Lower leg skin (tissue), 4 donors: ENCODE measurements at regions not wholly inside any gene's neighbourhood (a gene's known extent, or its start where the extent isn't known, plus 50 kb on each side); places are given as distances from the start of the nearest gene placed in this dataset.

Experiments used
- DNase-seq, 2 donors: peaks; one replicate each; pipeline ENCODE4 v3.0.0-alpha.2; 2019; ENCODE audit warnings: low spot score in 2 of 2
- H3K4me3 ChIP-seq: fragments of 200-600 bp; sonication (generic); 2 replicates; pipeline ENCODE4 v1.5.1; 2017; ENCODE audit warnings: mild to moderate bottlenecking, low read depth; ENCODE audit not compliant: poor library complexity, severe bottlenecking
- POLR2A ChIP-seq, 2 donors: fragments of 450-650 bp; IDR thresholded peaks; one replicate each; pipeline ENCODE4 v1.6.1; 2016 to 2017; ENCODE audit warnings: antibody characterized with exemption in 2 of 2, mild to moderate bottlenecking in 1 of 2, moderate library complexity in 1 of 2
- WGBS, 2 donors: methylation state at CpG; one replicate each; pipeline ENCODE4 v1.1.5; 2018; 5-methylcytosine and 5-hydroxymethylcytosine counted together
- intact Hi-C: fragments of 100-400 bp; cut with DNase I; formaldehyde crosslinking; loops from one replicate; pipeline ENCODE4 v1.15.0; 2023; ENCODE audit warnings: low total_unique reads
- TF ChIP-seq, protein P1 (sequence below), 3 donors: fragments of 450-650 bp; IDR thresholded peaks; one replicate each; pipeline ENCODE4 v1.5.1; 2016; ENCODE audit warnings: antibody characterized with exemption in 3 of 3, mild to moderate bottlenecking in 3 of 3, moderate library complexity in 2 of 3

DNA sequence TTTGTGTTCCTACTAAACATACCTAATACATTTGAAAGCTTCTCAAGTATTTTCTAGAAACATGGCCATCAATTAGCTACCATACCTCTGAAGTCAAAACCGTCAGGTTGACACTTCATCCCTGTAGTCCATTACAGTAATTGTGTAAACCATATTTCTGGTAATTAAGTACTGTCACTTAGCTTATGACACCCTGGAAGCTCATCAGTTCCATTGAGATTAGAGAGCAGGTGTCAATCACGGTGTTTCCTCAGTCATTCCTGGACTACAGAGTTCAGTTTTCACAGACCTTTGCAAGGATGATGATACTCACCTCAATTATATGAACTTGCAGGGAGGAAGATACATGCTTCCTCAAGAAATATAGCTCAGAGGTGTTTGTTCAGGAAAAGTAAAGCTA lies 552.0 kb downstream of the SI start:
- DNase-seq: no peak
- H3K4me3 ChIP-seq: no peak overlapping the region
- intact Hi-C loops: no loop called here
- no peak for TF ChIP-seq POLR2A (IDR thresholded peaks at IDR 0.05)
- TF ChIP-seq, protein P1, sequence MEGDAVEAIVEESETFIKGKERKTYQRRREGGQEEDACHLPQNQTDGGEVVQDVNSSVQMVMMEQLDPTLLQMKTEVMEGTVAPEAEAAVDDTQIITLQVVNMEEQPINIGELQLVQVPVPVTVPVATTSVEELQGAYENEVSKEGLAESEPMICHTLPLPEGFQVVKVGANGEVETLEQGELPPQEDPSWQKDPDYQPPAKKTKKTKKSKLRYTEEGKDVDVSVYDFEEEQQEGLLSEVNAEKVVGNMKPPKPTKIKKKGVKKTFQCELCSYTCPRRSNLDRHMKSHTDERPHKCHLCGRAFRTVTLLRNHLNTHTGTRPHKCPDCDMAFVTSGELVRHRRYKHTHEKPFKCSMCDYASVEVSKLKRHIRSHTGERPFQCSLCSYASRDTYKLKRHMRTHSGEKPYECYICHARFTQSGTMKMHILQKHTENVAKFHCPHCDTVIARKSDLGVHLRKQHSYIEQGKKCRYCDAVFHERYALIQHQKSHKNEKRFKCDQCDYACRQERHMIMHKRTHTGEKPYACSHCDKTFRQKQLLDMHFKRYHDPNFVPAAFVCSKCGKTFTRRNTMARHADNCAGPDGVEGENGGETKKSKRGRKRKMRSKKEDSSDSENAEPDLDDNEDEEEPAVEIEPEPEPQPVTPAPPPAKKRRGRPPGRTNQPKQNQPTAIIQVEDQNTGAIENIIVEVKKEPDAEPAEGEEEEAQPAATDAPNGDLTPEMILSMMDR (IDR thresholded peaks at IDR 0.05): no peak
- WGBS, 2 donors: 79 to 84% methylated on average over 2 of the region's 2 CpGs

DNA sequence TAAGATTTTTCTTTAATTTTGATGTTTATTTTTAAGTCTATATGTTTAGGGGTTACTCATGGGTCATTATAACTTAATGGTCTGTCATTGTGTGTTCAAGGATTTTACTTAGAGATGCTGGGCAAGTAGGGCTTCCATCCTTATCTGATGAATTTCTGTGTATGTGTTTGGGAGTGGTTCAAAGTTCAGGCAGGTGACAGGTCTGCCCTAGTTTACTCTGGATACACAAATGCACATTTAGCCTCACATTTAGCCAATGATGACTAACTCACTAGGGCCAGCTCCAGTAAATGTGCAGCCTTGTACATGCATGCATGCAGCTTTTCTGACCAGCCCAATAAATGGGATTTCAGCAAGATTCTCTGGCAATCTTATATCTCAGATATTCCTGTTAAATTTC lies 554.1 kb downstream of the SI start:
- TF ChIP-seq, protein P1 (IDR thresholded peaks at IDR 0.05): no peak
- TF ChIP-seq POLR2A (IDR thresholded peaks at IDR 0.05): no peak
- H3K4me3 ChIP-seq: no peak overlapping the region
- DNase-seq: no peak
- intact Hi-C loops: no loop called here

DNA sequence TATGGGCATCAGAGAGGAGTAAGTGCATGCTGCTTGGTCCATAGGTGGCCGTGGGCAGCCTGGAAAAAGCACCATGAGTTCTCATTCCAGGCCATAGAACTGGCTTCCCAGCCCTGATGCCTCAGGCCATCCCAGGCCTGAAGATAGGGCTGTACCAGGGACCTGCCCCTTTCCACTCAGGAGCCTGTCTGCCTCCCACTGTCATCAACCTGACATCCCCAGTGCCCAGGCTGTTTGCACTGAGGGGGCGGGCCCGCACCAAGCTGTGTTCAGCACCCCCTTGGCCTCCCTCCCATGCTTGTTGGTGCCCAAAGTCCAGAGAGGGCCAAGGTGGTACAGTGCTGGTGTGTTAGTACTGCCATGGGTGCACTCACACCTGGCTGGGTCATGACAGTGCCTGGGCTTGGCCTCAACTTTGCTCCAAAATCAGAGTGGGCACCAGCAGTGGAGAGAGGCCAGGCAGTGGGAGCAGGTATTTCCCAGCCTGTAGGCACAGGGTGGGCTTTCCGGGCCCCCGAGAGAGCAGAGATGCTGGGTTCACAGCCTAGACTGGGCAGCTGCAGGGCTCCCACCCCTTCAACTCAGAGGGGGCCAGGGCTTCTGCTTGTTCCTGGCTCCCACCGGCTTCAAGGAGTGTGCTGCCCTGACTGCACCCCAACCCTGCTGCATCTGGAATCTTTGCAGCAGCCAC lies 556.1 kb downstream of the SI start:
- H3K4me3 ChIP-seq: no peak overlapping the region
- WGBS, 2 donors: 86 to 93% methylated on average over 4 to 6 of the region's 6 CpGs
- intact Hi-C loops: no loop called here
- TF ChIP-seq, protein P1 (IDR thresholded peaks at IDR 0.05): no peak
- no peak for TF ChIP-seq POLR2A (IDR thresholded peaks at IDR 0.05)
- DNase-seq: no peak

DNA sequence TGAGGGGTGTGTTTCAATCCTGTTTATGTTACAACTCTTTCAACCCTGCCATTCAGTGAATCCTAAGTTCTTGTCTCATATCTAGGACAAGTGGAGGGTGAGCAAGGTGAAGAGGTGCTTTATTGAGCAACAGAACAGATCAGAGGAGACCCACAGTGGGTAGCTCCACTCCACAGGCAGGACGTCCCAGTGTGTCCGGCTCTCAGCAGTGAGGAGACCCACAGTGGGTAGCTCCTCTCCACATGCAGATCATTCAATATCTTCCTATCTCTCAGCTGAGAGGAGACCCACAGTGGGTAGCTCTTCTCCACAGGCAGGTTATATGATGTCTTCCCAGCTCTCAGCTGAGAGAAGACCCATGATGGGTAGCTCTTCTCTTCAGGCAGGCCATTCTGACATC lies 556.7 kb downstream of the SI start:
- no peak overlapping the region for H3K4me3 ChIP-seq
- 90 to 97% methylated on average over 2 of the region's 2 CpGs for WGBS, 2 donors
- no peak for DNase-seq
- TF ChIP-seq, protein P1 (IDR thresholded peaks at IDR 0.05): no peak
- no peak for TF ChIP-seq POLR2A (IDR thresholded peaks at IDR 0.05)
- intact Hi-C loops: no loop called here

DNA sequence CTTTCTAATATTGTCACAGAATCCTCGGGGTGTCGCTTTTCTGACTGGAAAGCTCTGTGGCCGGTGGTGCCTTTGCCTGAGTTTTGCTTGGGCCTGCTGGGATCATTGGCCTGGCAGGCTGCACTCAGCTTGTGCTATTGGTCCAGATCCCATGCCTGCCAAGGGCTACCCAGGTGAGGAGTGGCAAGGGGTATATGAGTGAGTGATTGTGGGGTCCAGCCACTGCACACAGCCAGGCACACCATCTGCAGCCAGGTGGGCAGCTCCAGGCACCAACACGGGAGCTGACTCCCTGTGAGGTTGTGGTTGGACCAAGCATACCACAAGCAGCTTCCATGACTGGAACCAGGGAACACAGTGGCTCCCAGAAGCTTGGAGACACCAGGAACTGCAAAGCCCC lies 557.2 kb downstream of the SI start:
- intact Hi-C loops: no loop called here
- DNase-seq: no peak
- 93 to 95% methylated on average over 3 to 4 of the region's 4 CpGs for WGBS, 2 donors
- TF ChIP-seq POLR2A (IDR thresholded peaks at IDR 0.05): no peak
- TF ChIP-seq, protein P1 (IDR thresholded peaks at IDR 0.05): no peak
- no peak overlapping the region for H3K4me3 ChIP-seq

DNA sequence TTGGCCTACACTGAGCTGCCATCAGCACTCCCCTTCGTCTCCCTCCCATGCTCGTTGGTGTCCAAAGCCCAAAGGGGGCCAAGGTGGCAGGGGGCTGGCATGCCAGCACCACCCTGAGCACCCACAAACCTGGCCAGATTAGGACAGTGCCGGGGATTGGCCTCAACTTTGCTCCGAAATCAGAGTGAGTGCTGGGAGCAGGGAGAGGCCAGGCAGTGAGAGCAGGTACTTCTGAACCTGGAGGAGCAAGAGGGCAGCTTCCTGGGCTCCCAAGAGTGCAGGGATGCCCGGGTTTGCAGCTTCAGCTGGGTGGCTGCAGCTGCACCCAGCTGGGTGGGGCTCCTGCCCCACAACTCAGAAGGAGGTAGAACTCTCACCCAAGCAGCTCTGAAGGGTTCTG lies 563.0 kb downstream of the SI start:
- no peak overlapping the region for H3K4me3 ChIP-seq
- intact Hi-C loops: no loop called here
- WGBS, 2 donors: 75 to 92% methylated on average over 5 of the region's 5 CpGs
- DNase-seq: no peak
- no peak for TF ChIP-seq POLR2A (IDR thresholded peaks at IDR 0.05)
- TF ChIP-seq, protein P1 (IDR thresholded peaks at IDR 0.05): no peak
